WTC11 (cell line): ENCODE measurements at regions not wholly inside any gene's neighbourhood (a gene's known extent, or its start where the extent isn't known, plus 50 kb on each side); places are given as distances from the start of the nearest gene placed in this dataset.

Source experiments
- ATAC-seq: fragments of 200-7000 bp; cut with Tn5 transposase; 2 replicates; pipeline ENCODE4 v1.10.0; 2021; ENCODE audit warnings: mild to moderate bottlenecking, moderate library complexity
- CTCF ChIA-PET: fragments of 300-600 bp; sonication (Branson Sonifier 250); formaldehyde crosslinking; loops from one replicate; lab custom pipeline; 2021; ENCODE audit warnings: antibody characterized with exemption; lab: Charles Lee
- POLR2A ChIA-PET: fragments of 350-600 bp; sonication (Branson Sonifier 250); formaldehyde crosslinking; loops from one replicate; lab custom pipeline; 2021; ENCODE audit warnings: antibody characterized with exemption; lab: Charles Lee
- DNase-seq: peaks from one replicate; pipeline ENCODE4 v3.0.0; 2021; ENCODE audit warnings: low spot score
- H3K27ac Mint-ChIP-seq: 2 replicates; pipeline ENCODE4 v1.8.0; 2021; ENCODE audit warnings: mixed read lengths
- H3K27me3 Mint-ChIP-seq: 2 replicates; pipeline ENCODE4 v1.8.0; 2021; ENCODE audit warnings: low read depth, mild to moderate bottlenecking, moderate library complexity, mixed read lengths
- H3K36me3 Mint-ChIP-seq: 2 replicates; pipeline ENCODE4 v1.8.0; 2021; ENCODE audit warnings: mixed read lengths
- H3K4me1 Mint-ChIP-seq: 2 replicates; pipeline ENCODE4 v1.8.0; 2022; ENCODE audit warnings: mixed read lengths
- H3K4me3 Mint-ChIP-seq: 2 replicates; pipeline ENCODE4 v1.8.0; 2021; ENCODE audit warnings: mild to moderate bottlenecking, moderate library complexity, mixed read lengths
- H3K9me3 Mint-ChIP-seq: 2 replicates; pipeline ENCODE4 v1.8.0; 2021; ENCODE audit warnings: mixed read lengths
- ATF2 ChIP-seq: sonication (generic); formaldehyde crosslinking; IDR thresholded peaks from 2 replicates; pipeline ENCODE4 v1.8.1; 2022; ENCODE audit warnings: low read depth, missing genetic modification reagents, borderline replicate concordance
- ATF3 ChIP-seq: sonication (generic); formaldehyde crosslinking; conservative IDR thresholded peaks from 2 replicates; pipeline ENCODE4 v1.8.1; 2022; ENCODE audit warnings: mild to moderate bottlenecking, missing genetic modification reagents
- CREB1 ChIP-seq: sonication (generic); formaldehyde crosslinking; IDR thresholded peaks from 2 replicates; pipeline ENCODE4 v1.8.0; 2023; ENCODE audit warnings: mild to moderate bottlenecking, missing genetic modification reagents
- CREM ChIP-seq: sonication (generic); formaldehyde crosslinking; IDR thresholded peaks from 2 replicates; pipeline ENCODE4 v1.8.1; 2022; ENCODE audit warnings: mild to moderate bottlenecking, missing genetic modification reagents, moderate library complexity
- E2F5 ChIP-seq: sonication (generic); formaldehyde crosslinking; IDR thresholded peaks from 2 replicates; pipeline ENCODE4 v1.8.1; 2022; ENCODE audit warnings: mild to moderate bottlenecking, moderate library complexity, missing genetic modification reagents
- FOXP4 ChIP-seq: sonication (generic); formaldehyde crosslinking; IDR thresholded peaks from 2 replicates; pipeline ENCODE4 v1.8.0; 2022; ENCODE audit warnings: mild to moderate bottlenecking, missing genetic modification reagents
- GABPB1 ChIP-seq: sonication (generic); formaldehyde crosslinking; IDR thresholded peaks from 2 replicates; pipeline ENCODE4 v1.8.1; 2023; ENCODE audit warnings: mild to moderate bottlenecking, missing genetic modification reagents
- GRHL2 ChIP-seq: fragments of 250-450 bp; sonication (Bioruptor Pico); IDR thresholded peaks from 2 replicates; pipeline ENCODE4 v1.8.0; 2022; ENCODE audit warnings: mild to moderate bottlenecking, moderate library complexity; ENCODE audit not compliant: insufficient replicate concordance, severe bottlenecking
- HMGA2 ChIP-seq: fragments of 250-450 bp; sonication (Bioruptor Pico); IDR thresholded peaks from 2 replicates; pipeline ENCODE4 v1.4.0; 2021; ENCODE audit warnings: mild to moderate bottlenecking, moderate library complexity
- IRF1 ChIP-seq: sonication (generic); formaldehyde crosslinking; IDR thresholded peaks from 2 replicates; pipeline ENCODE4 v1.8.0; 2023; ENCODE audit warnings: missing genetic modification reagents
- KAT7 ChIP-seq: sonication (generic); formaldehyde crosslinking; IDR thresholded peaks from 2 replicates; pipeline ENCODE4 v1.8.1; 2023; ENCODE audit warnings: missing genetic modification reagents, mild to moderate bottlenecking, borderline replicate concordance
- NFATC4 ChIP-seq: fragments of 250-450 bp; sonication (Bioruptor Pico); IDR thresholded peaks from 2 replicates; pipeline ENCODE4 v1.9.0; 2021; ENCODE audit warnings: mild to moderate bottlenecking
- NFE2L1 ChIP-seq: sonication (generic); formaldehyde crosslinking; IDR thresholded peaks from 2 replicates; pipeline ENCODE4 v1.8.1; 2023; ENCODE audit warnings: missing genetic modification reagents
- NR2C2 ChIP-seq: sonication (generic); formaldehyde crosslinking; IDR thresholded peaks from 2 replicates; pipeline ENCODE4 v1.8.0; 2022; ENCODE audit warnings: mild to moderate bottlenecking, missing genetic modification reagents
- PRDM15 ChIP-seq: sonication (generic); formaldehyde crosslinking; IDR thresholded peaks from 2 replicates; pipeline ENCODE4 v1.8.0; 2022; ENCODE audit warnings: missing genetic modification reagents
- SP1 ChIP-seq: sonication (generic); formaldehyde crosslinking; conservative IDR thresholded peaks from 2 replicates; pipeline ENCODE4 v1.8.1; 2022; ENCODE audit warnings: missing genetic modification reagents
- TEAD1 ChIP-seq: sonication (generic); formaldehyde crosslinking; IDR thresholded peaks from 2 replicates; pipeline ENCODE4 v1.8.0; 2022; ENCODE audit warnings: mild to moderate bottlenecking, missing genetic modification reagents
- ZMAT4 ChIP-seq: fragments of 250-450 bp; sonication (Bioruptor Pico); IDR thresholded peaks from 2 replicates; pipeline ENCODE4 v1.9.0; 2021; ENCODE audit warnings: mild to moderate bottlenecking

GRCh38 chr16:76207270-76207669, 69.9 kb upstream of the CNTNAP4 start:
- no peak overlapping the region for H3K4me3 Mint-ChIP-seq
- H3K36me3 Mint-ChIP-seq: peaks cover 41% of the 10 kb centered on the region
- H3K27ac Mint-ChIP-seq: no peak overlapping the region; the same call in 1 of the 2 replicates
- peaks cover 35% of the 10 kb centered on the region for H3K4me1 Mint-ChIP-seq
- CTCF ChIA-PET: no interaction called here
- ATAC-seq (peak; percentile 78), DNase-seq (peak; percentile 13)
- POLR2A ChIA-PET: no interaction called here
- no peak for TF ChIP-seq HMGA2 (CRISPR knock-in tag)
- no peak for TF ChIP-seq NFATC4 (CRISPR knock-in tag)
- no peak for TF ChIP-seq IRF1 (CRISPR knock-in tag)
- no peak for TF ChIP-seq SP1 (CRISPR knock-in tag)
- no peak for TF ChIP-seq CREB1 (CRISPR knock-in tag)
- no peak for TF ChIP-seq GRHL2 (CRISPR knock-in tag)
- no peak for TF ChIP-seq E2F5
- no peak for TF ChIP-seq ATF3 (CRISPR knock-in tag)
- no peak for TF ChIP-seq GABPB1
- no peak for TF ChIP-seq ATF2 (CRISPR knock-in tag)
- no peak for TF ChIP-seq CREM (CRISPR knock-in tag)
- no peak for TF ChIP-seq NFE2L1 (CRISPR knock-in tag)
- H3K27me3 Mint-ChIP-seq: peaks cover 24% of the 10 kb centered on the region
- peaks cover 67% of the 10 kb centered on the region for H3K9me3 Mint-ChIP-seq

GRCh38 chr16:76210157-76210556, 67.0 kb upstream of the CNTNAP4 start:
- no peak overlapping the region for H3K4me3 Mint-ChIP-seq
- ChIA-PET POLR2A (no interaction called here), CTCF (no interaction called here)
- TF ChIP-seq ZMAT4 (CRISPR knock-in tag) (no peak), FOXP4 (CRISPR knock-in tag) (no peak), NR2C2 (CRISPR knock-in tag) (no peak), PRDM15 (CRISPR knock-in tag) (no peak), TEAD1 (CRISPR knock-in tag) (no peak), KAT7 (CRISPR knock-in tag) (no peak)
- ATAC-seq (no peak), DNase-seq (no peak)
- peaks cover 42% of the 10 kb centered on the region for H3K36me3 Mint-ChIP-seq
- no peak overlapping the region for H3K27ac Mint-ChIP-seq
- peaks cover 35% of the 10 kb centered on the region for H3K4me1 Mint-ChIP-seq
- peaks cover 29% of the 10 kb centered on the region for H3K27me3 Mint-ChIP-seq
- peaks cover 61% of the 10 kb centered on the region for H3K9me3 Mint-ChIP-seq
